KMS-11 (cell line): ENCODE measurements at regions not wholly inside any gene's neighbourhood (a gene's known extent, or its start where the extent isn't known, plus 50 kb on each side); places are given as distances from the start of the nearest gene placed in this dataset.
"Not testable (repeated sequence)": the region's sequence is repeated elsewhere in the genome, so short reads cannot be mapped to it uniquely, and the experiment has no call there.

Source experiments
- H2AFZ ChIP-seq: fragments of 200-600 bp; sonication (generic); 2 replicates; pipeline ENCODE4 v1.6.1; 2016; ENCODE audit warnings: antibody characterized with exemption, mixed run types, low read depth
- H3K27ac ChIP-seq: fragments of 200-600 bp; sonication (generic); 2 replicates; pipeline ENCODE4 v1.6.1; 2016; ENCODE audit warnings: mild to moderate bottlenecking, mixed run types
- H3K27me3 ChIP-seq: fragments of 200-600 bp; sonication (generic); 2 replicates; pipeline ENCODE4 v1.6.1; 2017; ENCODE audit warnings: mild to moderate bottlenecking, low read depth, mixed run types, moderate library complexity; ENCODE audit not compliant: insufficient read depth
- H3K36me3 ChIP-seq: fragments of 200-600 bp; sonication (generic); 2 replicates; pipeline ENCODE4 v1.6.1; 2017; ENCODE audit warnings: mild to moderate bottlenecking, mixed run types; ENCODE audit not compliant: insufficient read depth
- H3K4me1 ChIP-seq: fragments of 200-600 bp; sonication (generic); 2 replicates; pipeline ENCODE4 v1.6.1; 2016; ENCODE audit warnings: mild to moderate bottlenecking, low read depth, mixed run types; ENCODE audit not compliant: poor library complexity, severe bottlenecking
- H3K4me2 ChIP-seq: fragments of 200-600 bp; sonication (generic); 2 replicates; pipeline ENCODE4 v1.7.0; 2016; ENCODE audit warnings: mild to moderate bottlenecking, mixed run types
- H3K4me3 ChIP-seq: fragments of 200-600 bp; sonication (generic); IDR thresholded peaks from 2 replicates; pipeline ENCODE4 v1.6.1; 2017; ENCODE audit warnings: low read depth, low read length, mixed read lengths; ENCODE audit not compliant: insufficient read depth
- H3K79me2 ChIP-seq: fragments of 200-600 bp; sonication (generic); 2 replicates; pipeline ENCODE4 v1.6.1; 2016; ENCODE audit warnings: low read depth, mixed run types; ENCODE audit not compliant: insufficient read depth
- H3K9ac ChIP-seq: fragments of 200-600 bp; sonication (generic); 2 replicates; pipeline ENCODE4 v1.6.1; 2016; ENCODE audit warnings: mild to moderate bottlenecking, mixed run types
- H4K20me1 ChIP-seq: fragments of 200-600 bp; sonication (generic); 2 replicates; pipeline ENCODE4 v1.6.1; 2016; ENCODE audit warnings: mild to moderate bottlenecking, mixed run types; ENCODE audit not compliant: insufficient read depth
- TF ChIP-seq, protein P1 (sequence below): fragments of 200-600 bp; sonication (generic); conservative IDR thresholded peaks from 2 replicates; pipeline ENCODE4 v1.6.1; 2017; ENCODE audit warnings: low read depth, mild to moderate bottlenecking, antibody characterized with exemption, low read length, moderate library complexity, mixed read lengths

DNA sequence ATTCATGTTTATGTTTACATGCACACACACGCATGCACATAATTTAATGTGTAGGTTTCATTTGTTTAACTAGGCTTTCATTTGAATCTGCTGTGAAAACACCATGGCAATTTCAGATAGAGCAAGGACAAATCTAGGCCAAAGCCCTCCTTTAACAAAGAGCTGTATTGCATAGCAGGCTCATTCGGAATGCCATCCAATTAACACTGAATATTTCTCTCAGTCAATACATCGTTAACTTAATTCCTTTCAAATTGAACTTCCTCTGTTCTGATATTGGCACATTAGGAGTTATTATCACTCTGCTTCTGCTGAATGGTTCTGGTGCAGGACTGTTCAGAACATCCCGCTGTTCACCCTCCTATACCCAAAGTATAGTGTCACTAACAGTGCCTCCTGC is 435.1 kb upstream of the CDH20 start:
- H3K79me2 ChIP-seq = no peaks in the 10 kb centered on the region
- no peak overlapping the region for H3K27ac ChIP-seq
- no peak overlapping the region for H2AFZ ChIP-seq
- no peak overlapping the region for H3K9ac ChIP-seq
- TF ChIP-seq, protein P1, sequence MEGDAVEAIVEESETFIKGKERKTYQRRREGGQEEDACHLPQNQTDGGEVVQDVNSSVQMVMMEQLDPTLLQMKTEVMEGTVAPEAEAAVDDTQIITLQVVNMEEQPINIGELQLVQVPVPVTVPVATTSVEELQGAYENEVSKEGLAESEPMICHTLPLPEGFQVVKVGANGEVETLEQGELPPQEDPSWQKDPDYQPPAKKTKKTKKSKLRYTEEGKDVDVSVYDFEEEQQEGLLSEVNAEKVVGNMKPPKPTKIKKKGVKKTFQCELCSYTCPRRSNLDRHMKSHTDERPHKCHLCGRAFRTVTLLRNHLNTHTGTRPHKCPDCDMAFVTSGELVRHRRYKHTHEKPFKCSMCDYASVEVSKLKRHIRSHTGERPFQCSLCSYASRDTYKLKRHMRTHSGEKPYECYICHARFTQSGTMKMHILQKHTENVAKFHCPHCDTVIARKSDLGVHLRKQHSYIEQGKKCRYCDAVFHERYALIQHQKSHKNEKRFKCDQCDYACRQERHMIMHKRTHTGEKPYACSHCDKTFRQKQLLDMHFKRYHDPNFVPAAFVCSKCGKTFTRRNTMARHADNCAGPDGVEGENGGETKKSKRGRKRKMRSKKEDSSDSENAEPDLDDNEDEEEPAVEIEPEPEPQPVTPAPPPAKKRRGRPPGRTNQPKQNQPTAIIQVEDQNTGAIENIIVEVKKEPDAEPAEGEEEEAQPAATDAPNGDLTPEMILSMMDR = no peak
- no peaks in the 10 kb centered on the region for H3K36me3 ChIP-seq
- no peaks in the 10 kb centered on the region for H3K4me1 ChIP-seq
- H4K20me1 ChIP-seq = no peaks in the 10 kb centered on the region
- H3K4me3 ChIP-seq = no peak overlapping the region
- H3K4me2 ChIP-seq = no peak overlapping the region
- no peaks in the 10 kb centered on the region for H3K27me3 ChIP-seq

DNA sequence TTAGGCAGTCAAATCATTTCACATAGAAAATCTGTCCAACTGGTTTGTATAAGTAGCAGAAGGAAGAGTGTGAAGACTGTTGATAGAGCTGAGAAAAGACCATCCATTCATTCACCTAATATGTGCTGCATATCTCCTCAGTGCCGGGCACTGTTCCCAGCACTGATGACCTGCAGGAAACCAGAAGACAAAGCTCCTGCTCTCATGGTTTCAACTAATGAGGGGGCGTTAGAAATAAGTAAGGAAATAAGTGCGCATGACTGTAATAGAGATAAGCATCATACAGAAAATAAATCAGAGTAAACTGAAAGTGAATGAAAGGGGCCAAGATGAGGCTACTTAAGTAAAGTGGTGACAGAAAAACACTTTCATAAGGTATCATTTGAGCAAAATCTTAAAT is 427.5 kb upstream of the CDH20 start:
- H3K4me3 ChIP-seq = no peak overlapping the region
- no peak overlapping the region for H3K9ac ChIP-seq
- H3K79me2 ChIP-seq = no peaks in the 10 kb centered on the region
- no peaks in the 10 kb centered on the region for H3K27me3 ChIP-seq
- H3K4me2 ChIP-seq = no peak overlapping the region
- no peak overlapping the region for H3K27ac ChIP-seq
- no peaks in the 10 kb centered on the region for H3K36me3 ChIP-seq
- TF ChIP-seq, protein P1 = no peak
- H3K4me1 ChIP-seq = no peaks in the 10 kb centered on the region
- no peaks in the 10 kb centered on the region for H4K20me1 ChIP-seq
- no peak overlapping the region for H2AFZ ChIP-seq

DNA sequence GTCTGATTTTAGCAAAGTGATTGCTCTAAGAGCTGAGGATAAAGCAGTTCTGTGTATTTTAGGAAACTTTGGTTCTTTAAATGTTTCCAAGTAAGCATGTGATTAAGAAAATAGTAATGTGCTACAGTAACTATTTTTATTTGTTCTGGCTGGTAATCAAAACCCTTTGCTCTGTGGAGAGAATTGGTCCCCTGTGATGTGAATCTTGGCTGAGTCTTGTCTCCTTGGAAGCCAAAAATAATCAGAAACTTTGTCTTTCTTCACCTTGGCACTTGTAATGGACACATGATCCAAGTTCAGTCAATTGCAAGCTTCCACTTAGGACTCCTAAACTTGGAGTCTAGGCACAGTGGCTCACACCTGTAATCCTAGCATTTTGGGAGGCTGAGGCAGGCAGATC is 422.7 kb upstream of the CDH20 start:
- Histone ChIP-seq H3K27ac (no peak overlapping the region), H3K27me3 (no peaks in the 10 kb centered on the region), H2AFZ (no peak overlapping the region), H3K4me3 (no peak overlapping the region), H3K4me1 (no peaks in the 10 kb centered on the region), H3K36me3 (no peaks in the 10 kb centered on the region), H3K9ac (no peak overlapping the region), H4K20me1 (no peaks in the 10 kb centered on the region), H3K4me2 (no peak overlapping the region), H3K79me2 (no peaks in the 10 kb centered on the region)
- TF ChIP-seq, protein P1 = no peak

DNA sequence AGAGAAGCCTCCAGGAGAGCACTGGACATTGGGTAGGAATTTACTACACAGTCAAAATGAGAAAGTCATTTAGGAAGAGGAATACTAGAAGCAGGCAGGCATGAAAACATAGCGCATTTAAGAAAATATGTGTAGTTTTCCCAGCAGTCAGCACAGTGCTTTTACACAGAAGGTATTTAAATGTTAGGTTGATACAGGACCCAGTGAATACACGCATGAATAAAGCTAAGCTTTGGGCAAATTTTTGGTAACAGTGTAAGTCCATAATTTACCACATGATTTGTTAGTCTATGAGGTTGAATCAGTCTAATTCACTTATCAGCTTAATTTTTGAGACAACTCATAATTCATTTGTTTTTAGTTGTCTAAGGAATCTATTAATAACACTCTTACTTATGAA is 421.7 kb upstream of the CDH20 start:
- no peak overlapping the region for H3K9ac ChIP-seq
- H3K4me1 ChIP-seq = no peaks in the 10 kb centered on the region
- H3K79me2 ChIP-seq = no peaks in the 10 kb centered on the region
- H3K36me3 ChIP-seq = no peaks in the 10 kb centered on the region
- TF ChIP-seq, protein P1 = no peak
- no peaks in the 10 kb centered on the region for H3K27me3 ChIP-seq
- H2AFZ ChIP-seq = no peak overlapping the region
- no peaks in the 10 kb centered on the region for H4K20me1 ChIP-seq
- H3K4me3 ChIP-seq = no peak overlapping the region
- H3K4me2 ChIP-seq = no peak overlapping the region
- no peak overlapping the region for H3K27ac ChIP-seq

DNA sequence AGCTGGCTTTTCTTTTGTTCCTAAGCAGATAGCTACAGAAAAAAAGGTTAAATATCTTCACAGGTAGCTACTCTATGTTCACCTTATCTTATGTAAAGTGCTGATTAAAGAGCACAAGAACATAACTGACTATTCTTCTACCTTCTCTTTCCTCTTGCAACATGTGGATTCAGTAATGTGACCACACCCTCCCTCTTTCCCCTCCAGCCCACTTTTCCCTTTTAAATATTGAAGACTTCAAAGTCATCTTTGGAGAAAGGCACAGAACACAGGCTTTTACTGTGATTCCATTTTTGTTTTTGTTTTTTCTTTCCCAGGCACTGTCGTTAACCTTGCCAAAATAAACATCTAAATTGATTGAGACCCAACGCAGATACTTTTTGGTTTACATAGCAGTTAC is 418.1 kb upstream of the CDH20 start:
- H3K27ac ChIP-seq = no peak overlapping the region

DNA sequence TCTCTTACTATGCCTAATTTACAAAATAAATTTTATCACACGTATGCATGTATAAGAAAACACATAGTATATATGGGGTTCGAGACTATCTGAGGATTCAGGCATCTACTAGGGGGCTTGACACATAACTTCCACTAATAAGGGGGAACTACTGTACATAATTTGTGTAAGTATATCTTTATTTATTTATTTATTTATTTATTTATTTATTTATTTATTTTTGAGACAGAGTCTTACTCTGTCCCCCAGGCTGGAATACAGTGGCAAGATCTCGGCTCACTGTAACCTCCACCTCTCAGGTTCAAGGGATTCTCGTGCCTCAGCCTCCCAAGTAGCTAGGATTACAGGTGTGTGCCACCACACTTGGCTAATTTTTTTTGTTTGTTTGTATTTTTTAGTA is 414.4 kb upstream of the CDH20 start:
- H3K4me2 ChIP-seq, H2AFZ ChIP-seq, H3K4me3 ChIP-seq, H3K36me3 ChIP-seq, H3K79me2 ChIP-seq, H3K9ac ChIP-seq, H3K27ac ChIP-seq, H4K20me1 ChIP-seq, H3K27me3 ChIP-seq: not testable (repeated sequence)
- H3K4me1 ChIP-seq = peaks cover 45% of the 10 kb centered on the region

More for the DNA sequence above, 418.1 kb upstream of the CDH20 start:
- no peaks in the 10 kb centered on the region for H3K27me3 ChIP-seq
- H3K9ac ChIP-seq = no peak overlapping the region
- no peak overlapping the region for H3K4me3 ChIP-seq
- no peak overlapping the region for H2AFZ ChIP-seq
- H3K36me3 ChIP-seq = no peaks in the 10 kb centered on the region
- H4K20me1 ChIP-seq = no peaks in the 10 kb centered on the region
- TF ChIP-seq, protein P1 = no peak
- H3K79me2 ChIP-seq = no peaks in the 10 kb centered on the region
- H3K4me2 ChIP-seq = no peak overlapping the region
- H3K4me1 ChIP-seq = peaks cover 8% of the 10 kb centered on the region
